Glutamatergic neuron (in vitro differentiated cells): ENCODE measurements at regions not wholly inside any gene's neighbourhood (a gene's known extent, or its start where the extent isn't known, plus 50 kb on each side); places are given as distances from the start of the nearest gene placed in this dataset.

ENCODE experiments used
- DNase-seq: peaks from one replicate; pipeline ENCODE4 v3.0.0; 2022
- H3K27ac Mint-ChIP-seq: one replicate; pipeline ENCODE4 v1.8.0; 2020; ENCODE audit warnings: mild to moderate bottlenecking, mixed read lengths, inconsistent platforms; ENCODE audit not compliant: unreplicated experiment
- H3K27me3 Mint-ChIP-seq: one replicate; pipeline ENCODE4 v1.8.0; 2020; ENCODE audit warnings: mild to moderate bottlenecking, moderate library complexity, mixed read lengths, inconsistent platforms; ENCODE audit not compliant: unreplicated experiment
- H3K36me3 Mint-ChIP-seq: one replicate; pipeline ENCODE4 v1.8.0; 2020; ENCODE audit warnings: mild to moderate bottlenecking, mixed read lengths, inconsistent platforms; ENCODE audit not compliant: unreplicated experiment
- H3K4me1 Mint-ChIP-seq: one replicate; pipeline ENCODE4 v1.8.0; 2020; ENCODE audit warnings: mild to moderate bottlenecking, low read depth, mixed read lengths, inconsistent platforms; ENCODE audit not compliant: unreplicated experiment
- H3K4me3 Mint-ChIP-seq: one replicate; pipeline ENCODE4 v1.8.0; 2020; ENCODE audit warnings: mild to moderate bottlenecking, mixed read lengths, inconsistent platforms; ENCODE audit not compliant: unreplicated experiment
- H3K9me3 Mint-ChIP-seq: one replicate; pipeline ENCODE4 v1.8.0; 2020; ENCODE audit warnings: mild to moderate bottlenecking, moderate library complexity, mixed read lengths, inconsistent platforms; ENCODE audit not compliant: unreplicated experiment
- CTCF ChIP-seq: fragments of 200-600 bp; sonication (generic); IDR thresholded peaks from one replicate; pipeline ENCODE4 v1.5.0; 2021; ENCODE audit not compliant: partially characterized antibody, unreplicated experiment

- H3K4me3 Mint-ChIP-seq, result no peak overlapping the region
- peaks cover 3% of the 10 kb centered on the region for H3K36me3 Mint-ChIP-seq
- H3K4me1 Mint-ChIP-seq, result no peaks in the 10 kb centered on the region
- no peak for DNase-seq
- no peaks in the 10 kb centered on the region for H3K9me3 Mint-ChIP-seq
- no peaks in the 10 kb centered on the region for H3K27me3 Mint-ChIP-seq
- H3K27ac Mint-ChIP-seq, result no peak overlapping the region
- TF ChIP-seq CTCF, result no peak
Observed at GRCh38 chr7:84941936-84942335, 244.9 kb downstream of the SEMA3D start.

DNA sequence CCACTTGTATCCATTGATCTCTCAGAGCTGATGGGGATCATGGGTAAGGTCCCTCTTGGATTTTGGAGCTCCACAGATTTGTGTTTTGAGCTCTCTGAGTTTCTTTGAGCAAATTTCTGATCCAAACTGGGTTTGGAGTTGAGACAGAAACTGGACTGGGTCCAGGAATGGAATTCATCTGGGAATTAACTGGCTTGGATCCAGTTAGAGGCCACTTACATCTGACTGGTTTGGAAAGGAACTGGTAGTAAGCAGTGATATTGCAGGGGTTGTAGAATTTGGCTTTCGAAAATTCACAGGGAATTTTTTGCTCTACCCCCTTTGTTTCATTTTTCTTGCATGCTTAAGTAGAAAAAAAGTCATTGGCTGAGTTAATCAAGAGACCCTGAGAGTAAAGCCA lies 245.6 kb downstream of the SEMA3D start:
- Mint-ChIP-seq H3K4me1 (no peaks in the 10 kb centered on the region), H3K27me3 (no peaks in the 10 kb centered on the region), H3K4me3 (no peak overlapping the region), H3K36me3 (peaks cover 3% of the 10 kb centered on the region), H3K27ac (no peak overlapping the region), H3K9me3 (no peaks in the 10 kb centered on the region)
- no peak for DNase-seq
- no peak for TF ChIP-seq CTCF

GRCh38 chr7:84939888-84940287 lies 247.0 kb downstream of the SEMA3D start:
- H3K4me3 Mint-ChIP-seq, result no peak overlapping the region
- peaks cover 3% of the 10 kb centered on the region for H3K36me3 Mint-ChIP-seq
- DNase-seq, result no peak
- no peak overlapping the region for H3K27ac Mint-ChIP-seq
- H3K4me1 Mint-ChIP-seq, result no peaks in the 10 kb centered on the region
- H3K9me3 Mint-ChIP-seq, result no peaks in the 10 kb centered on the region
- no peak for TF ChIP-seq CTCF
- no peaks in the 10 kb centered on the region for H3K27me3 Mint-ChIP-seq

DNA sequence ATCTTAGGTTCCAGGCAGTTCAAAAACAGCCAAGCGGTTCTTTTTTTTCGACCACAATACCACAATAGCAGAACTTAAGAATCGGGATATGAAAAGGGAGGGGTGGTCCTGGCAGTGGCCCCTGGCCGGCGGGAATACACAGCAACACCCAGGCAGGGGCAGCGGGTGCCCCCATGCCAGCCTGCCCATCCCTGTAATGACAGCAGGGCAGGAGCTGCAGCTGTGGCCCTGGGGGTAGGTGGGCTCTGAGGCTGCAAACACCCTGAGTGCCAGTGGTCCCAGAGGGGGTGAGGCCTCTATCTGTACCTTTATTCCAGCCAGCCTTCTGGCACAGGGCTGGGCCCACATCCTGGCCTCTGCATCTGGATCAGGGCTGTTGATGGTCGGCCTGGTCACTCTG lies 247.4 kb downstream of the SEMA3D start:
- no peak overlapping the region for H3K4me3 Mint-ChIP-seq
- no peaks in the 10 kb centered on the region for H3K4me1 Mint-ChIP-seq
- no peaks in the 10 kb centered on the region for H3K27me3 Mint-ChIP-seq
- peaks cover 3% of the 10 kb centered on the region for H3K36me3 Mint-ChIP-seq
- no peak for DNase-seq
- no peaks in the 10 kb centered on the region for H3K9me3 Mint-ChIP-seq
- H3K27ac Mint-ChIP-seq, result no peak overlapping the region
- TF ChIP-seq CTCF, result no peak

- no peak overlapping the region for H3K4me3 Mint-ChIP-seq
- H3K36me3 Mint-ChIP-seq, result peaks cover 5% of the 10 kb centered on the region
- no peak overlapping the region for H3K27ac Mint-ChIP-seq
- TF ChIP-seq CTCF, result no peak
- no peaks in the 10 kb centered on the region for H3K9me3 Mint-ChIP-seq
- H3K27me3 Mint-ChIP-seq, result no peaks in the 10 kb centered on the region
- DNase-seq, result no peak
- no peaks in the 10 kb centered on the region for H3K4me1 Mint-ChIP-seq
Observed at GRCh38 chr7:84924353-84924752, 262.5 kb downstream of the SEMA3D start.
